Stimulated activated CD4-positive, alpha-beta T cell treated with anti-CD3 and anti-CD28 coated beads, Interleukin-15, amount 100 ng/mL, for 1 hour (primary cell): ENCODE measurements at regions not wholly inside any gene's neighbourhood (a gene's known extent, or its start where the extent isn't known, plus 50 kb on each side); places are given as distances from the start of the nearest gene placed in this dataset.

Source experiments
- DNase-seq, 2 donors: peaks; one replicate each; pipeline ENCODE4 v3.0.0-alpha.2; 2020; ENCODE audit warnings: low read depth in 1 of 2, low spot score in 1 of 2

DNA sequence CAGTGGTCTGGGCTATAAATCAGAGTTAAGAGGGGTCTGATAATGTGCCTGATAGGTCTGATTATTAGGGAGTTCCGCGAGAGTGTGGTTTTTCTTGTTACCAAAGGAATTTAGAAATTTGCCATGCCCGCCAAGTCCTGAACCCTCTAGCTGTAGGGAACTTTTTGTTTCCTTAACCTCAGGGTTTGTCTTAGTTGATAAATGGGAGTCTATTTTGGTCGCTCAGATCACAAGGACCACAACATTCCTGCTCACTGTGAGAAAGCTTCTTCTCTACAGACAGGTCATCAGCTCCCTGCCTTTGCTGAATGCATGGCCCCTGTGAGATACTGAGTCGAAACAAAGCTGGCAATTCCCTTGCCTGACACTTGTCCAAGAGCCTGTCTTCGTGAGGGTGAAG, 497.8 kb downstream of the HS3ST4 start:
- no peak for DNase-seq

- DNase-seq: no peak
Observed at GRCh38 chr16:26194526-26194925, 502.8 kb downstream of the HS3ST4 start.

GRCh38 chr16:26195225-26195624, 503.5 kb downstream of the HS3ST4 start:
- DNase-seq: no peak

- no peak for DNase-seq
Observed at GRCh38 chr16:26196310-26196709, 504.6 kb downstream of the HS3ST4 start.

GRCh38 chr16:26196802-26197201, 505.0 kb downstream of the HS3ST4 start:
- DNase-seq: no peak

- no peak for DNase-seq
Observed at GRCh38 chr16:26197707-26198106, 505.9 kb downstream of the HS3ST4 start.

GRCh38 chr16:26198221-26198620, 506.5 kb downstream of the HS3ST4 start:
- no peak for DNase-seq

- no peak for DNase-seq
Observed at GRCh38 chr16:26204138-26204537, 512.4 kb downstream of the HS3ST4 start.

- no peak for DNase-seq
Observed at GRCh38 chr16:26211542-26211941, 519.8 kb downstream of the HS3ST4 start.

DNA sequence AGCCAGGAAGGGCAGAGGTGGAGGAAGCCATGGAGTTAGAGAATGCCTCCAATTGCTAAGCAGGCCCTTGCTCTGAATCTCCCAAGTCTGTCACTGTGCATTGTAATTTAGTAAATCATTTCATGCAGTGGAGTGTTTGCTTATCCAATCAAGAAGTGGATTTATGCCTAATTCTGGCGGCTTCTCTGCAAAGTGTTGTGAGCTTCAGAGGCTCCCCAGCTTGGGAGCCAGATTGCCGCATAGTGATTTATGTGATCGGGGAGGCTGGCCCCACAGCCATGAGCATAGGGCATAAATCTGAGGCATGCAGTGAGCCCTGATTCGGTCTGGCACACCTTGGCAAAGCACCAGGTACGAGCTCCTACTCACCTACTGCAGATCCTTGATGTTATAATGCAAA, 520.8 kb downstream of the HS3ST4 start:
- DNase-seq: no peak

DNA sequence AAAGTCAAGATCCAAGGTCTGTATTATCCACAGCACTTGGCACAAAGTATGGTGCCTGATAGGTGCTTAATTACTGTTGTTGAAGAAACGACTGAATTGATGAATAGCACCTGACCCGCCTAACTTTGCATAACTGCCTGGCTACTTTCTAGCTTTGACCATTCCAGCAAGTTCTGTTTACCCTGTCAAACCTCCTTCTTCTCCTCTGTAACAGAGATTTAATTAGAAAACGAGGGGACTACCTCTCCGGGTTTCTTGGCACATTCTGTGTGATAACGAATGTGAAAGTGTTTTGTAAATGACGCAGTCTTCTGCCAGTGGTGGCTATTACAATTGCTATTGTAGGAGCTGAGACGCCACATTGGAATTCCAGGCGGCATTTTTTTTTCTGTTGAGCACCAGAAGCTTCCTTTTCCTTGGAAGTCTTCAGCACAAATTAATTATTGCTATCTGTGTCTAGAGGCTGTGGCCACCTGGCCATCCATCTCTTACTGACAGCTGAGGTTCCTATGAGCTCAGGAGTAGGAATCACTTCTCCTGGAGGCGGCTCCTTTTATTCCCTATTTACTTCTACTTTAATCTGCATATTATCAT, 522.9 kb downstream of the HS3ST4 start:
- no peak for DNase-seq

GRCh38 chr16:26220894-26221293, 529.1 kb downstream of the HS3ST4 start:
- DNase-seq: no peak

DNA sequence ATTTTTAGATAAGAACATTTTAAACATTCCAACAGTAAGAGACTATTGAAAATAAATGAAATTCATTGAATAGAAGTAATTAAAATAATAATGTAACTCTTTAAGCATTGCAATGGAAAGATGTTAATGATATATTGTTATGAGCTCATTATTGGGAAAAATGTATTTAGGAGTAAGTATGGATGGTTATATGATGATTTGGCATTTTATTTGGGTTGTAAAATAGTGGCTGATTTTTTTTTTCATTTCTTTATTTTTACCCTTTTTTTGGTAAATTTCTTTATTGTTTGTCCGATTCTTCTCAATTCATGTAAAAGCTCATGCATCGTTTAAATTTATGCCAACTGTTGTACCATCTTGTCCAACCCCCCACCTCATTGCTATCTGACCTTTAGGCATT, 539.9 kb downstream of the HS3ST4 start:
- DNase-seq: no peak

DNA sequence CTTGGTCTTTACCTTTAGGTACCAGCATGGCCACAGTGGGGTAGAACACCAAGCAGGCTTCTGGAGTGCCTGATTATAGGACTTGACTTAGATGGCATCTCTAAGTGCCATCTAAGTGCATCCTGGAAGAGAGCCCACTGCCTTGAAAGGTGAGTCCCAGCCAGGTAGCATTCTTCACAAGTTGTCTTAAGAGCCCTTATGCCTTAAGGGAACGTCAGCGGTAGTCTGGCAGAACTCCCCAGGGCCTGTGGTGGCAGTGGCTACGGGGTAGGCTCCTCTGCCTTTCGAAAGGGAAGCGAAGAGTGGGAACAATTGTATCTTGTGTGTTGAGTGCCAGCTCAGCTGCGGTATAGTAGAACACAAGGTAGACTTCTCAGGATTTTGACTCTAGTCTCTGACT, 549.0 kb downstream of the HS3ST4 start:
- DNase-seq: no peak

DNA sequence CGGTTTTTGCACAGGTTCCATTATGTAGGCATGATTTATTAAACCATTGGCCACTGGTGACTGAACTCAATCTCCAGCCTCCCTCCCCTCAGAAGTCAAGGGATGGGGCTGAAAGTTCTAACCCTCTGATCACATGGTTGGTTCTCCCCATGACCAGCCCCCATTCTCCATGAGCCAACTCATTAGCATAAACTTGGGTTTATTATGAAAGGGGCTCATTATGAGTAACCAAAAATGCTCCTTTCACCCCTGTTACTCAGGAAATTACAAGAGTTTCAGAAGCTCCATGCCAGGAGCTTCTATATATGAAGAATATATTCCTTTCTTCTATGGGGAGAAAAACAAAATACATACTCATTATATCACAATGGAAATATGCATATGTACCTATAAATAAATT, 555.3 kb downstream of the HS3ST4 start:
- DNase-seq: no peak

GRCh38 chr16:26252598-26252997, 560.8 kb downstream of the HS3ST4 start:
- no peak for DNase-seq

- DNase-seq: no peak
Observed at GRCh38 chr16:26261621-26262020, 569.9 kb downstream of the HS3ST4 start.

DNA sequence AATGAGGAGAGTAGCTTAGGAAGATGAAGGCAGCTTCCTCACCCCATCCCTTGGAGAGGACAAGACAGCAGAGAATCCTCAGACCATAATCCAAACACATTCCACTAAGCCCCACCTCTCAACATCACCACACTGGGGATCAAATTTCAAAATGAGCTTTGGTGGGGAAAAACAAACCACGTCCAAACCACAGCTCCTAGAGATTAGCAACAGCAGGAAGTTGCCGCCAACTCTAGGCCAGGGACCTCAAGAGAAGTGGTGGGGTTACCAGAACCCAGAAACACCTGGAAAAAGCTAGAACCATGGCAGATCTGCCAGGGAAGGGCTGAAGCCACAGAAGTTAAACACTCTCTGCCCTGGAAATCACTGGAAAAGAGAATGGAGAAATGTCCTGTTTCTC, 571.6 kb downstream of the HS3ST4 start:
- DNase-seq: no peak

- no peak for DNase-seq
Observed at GRCh38 chr16:26267641-26268040, 575.9 kb downstream of the HS3ST4 start.

DNA sequence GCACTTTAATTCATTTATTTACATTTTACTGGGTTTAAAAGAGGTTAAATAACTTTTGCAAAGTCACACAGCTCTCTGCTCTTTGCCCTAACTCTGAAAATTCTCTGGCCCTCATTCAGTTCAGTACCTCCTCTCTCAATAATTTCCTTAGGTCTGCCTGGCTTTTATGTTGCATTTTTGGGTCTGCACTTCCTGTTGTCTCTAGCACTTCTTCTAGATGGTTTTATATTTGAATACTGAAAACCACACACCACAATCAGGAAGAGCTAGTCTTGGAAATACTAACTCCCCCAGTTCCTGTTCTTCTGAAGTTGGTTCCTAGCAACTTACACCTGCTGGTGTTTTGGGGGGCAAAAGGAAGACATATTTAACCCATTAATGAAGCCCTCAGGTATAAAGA, 577.9 kb downstream of the HS3ST4 start:
- no peak for DNase-seq

- no peak for DNase-seq
Observed at GRCh38 chr16:26273607-26274006, 581.8 kb downstream of the HS3ST4 start.

- no peak for DNase-seq
Observed at GRCh38 chr16:26275021-26275590, 583.3 kb downstream of the HS3ST4 start.

DNA sequence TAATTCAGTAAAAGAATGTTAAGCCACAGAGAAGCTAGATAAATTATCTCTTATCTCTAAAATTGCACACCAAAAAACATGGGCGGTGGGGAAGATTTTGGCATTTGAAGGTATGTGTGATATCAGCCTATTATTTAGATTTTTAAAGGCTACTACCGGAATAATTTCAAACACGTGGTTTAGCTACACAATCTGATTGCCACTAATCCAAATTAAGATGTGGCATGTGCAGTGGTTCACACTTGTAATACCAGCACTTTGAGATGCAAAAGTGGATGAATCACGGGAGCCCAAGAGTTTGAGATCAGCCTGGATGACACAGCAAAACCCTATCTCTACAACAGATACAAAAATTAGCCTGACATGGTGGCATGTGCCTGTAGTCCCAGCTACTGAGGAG, 584.5 kb downstream of the HS3ST4 start:
- DNase-seq: no peak
